SH-SY5Y (cell line): ENCODE measurements at regions not wholly inside any gene's neighbourhood (a gene's known extent, or its start where the extent isn't known, plus 50 kb on each side); places are given as distances from the start of the nearest gene placed in this dataset.

Experiments
- GATA2 ChIP-seq: IDR thresholded peaks from 2 replicates; pipeline ENCODE4 v1.6.1; 2011; ENCODE audit warnings: mild to moderate bottlenecking, low read depth, low read length
- GATA3 ChIP-seq: IDR thresholded peaks from 2 replicates; pipeline ENCODE4 v1.6.1; 2011; ENCODE audit warnings: low read depth, mild to moderate bottlenecking, low read length, moderate library complexity

GRCh38 chr4:18686338-18687037 lies 664.9 kb upstream of the LCORL start:
- no peak for TF ChIP-seq GATA2
- no peak for TF ChIP-seq GATA3
